Thyroid gland (tissue), 4 donors: ENCODE measurements at regions not wholly inside any gene's neighbourhood (a gene's known extent, or its start where the extent isn't known, plus 50 kb on each side); places are given as distances from the start of the nearest gene placed in this dataset.

Experiments used
- CTCF ChIP-seq, 6 experiments: fragments of 200-600 bp in 3 of 6; fragments of 450-650 bp in 3 of 6; sonication (generic) in 3 of 6; IDR thresholded peaks; one replicate each; pipeline ENCODE4 v1.5.1; 2016 to 2019; ENCODE audit warnings: antibody characterized with exemption in 6 of 6, mild to moderate bottlenecking in 2 of 6, inconsistent platforms in 1 of 6, moderate library complexity in 1 of 6
- POLR2A ChIP-seq, 2 donors: fragments of 450-650 bp; IDR thresholded peaks; one replicate each; pipeline ENCODE4 v1.6.1; 2017; ENCODE audit warnings: antibody characterized with exemption in 2 of 2, mild to moderate bottlenecking in 2 of 2, moderate library complexity in 1 of 2

GRCh38 chr1:106232128-106232527 lies 824.3 kb upstream of the PRMT6 start:
- TF ChIP-seq CTCF (IDR thresholded peaks at IDR 0.05) (no peak), POLR2A (IDR thresholded peaks at IDR 0.05) (no peak)
